AG04449 (cell line): ENCODE measurements at regions not wholly inside any gene's neighbourhood (a gene's known extent, or its start where the extent isn't known, plus 50 kb on each side); places are given as distances from the start of the nearest gene placed in this dataset.

Experiments
- CTCF ChIA-PET: fragments of 350-600 bp; formaldehyde crosslinking; extraction: SDS; loops from one replicate; lab custom pipeline; 2021; ENCODE audit warnings: antibody characterized with exemption; lab: Yijun Ruan, JAX
- POLR2A ChIA-PET: fragments of 400-600, 350-600 bp; formaldehyde crosslinking; extraction: SDS; loops from one replicate; lab custom pipeline; 2020; ENCODE audit warnings: antibody characterized with exemption, inconsistent platforms; lab: Yijun Ruan, JAX
- DNase-seq: peaks from one replicate; pipeline ENCODE4 v3.0.0-alpha.2; 2010; ENCODE audit warnings: low read depth, low spot score
- H3K4me3 ChIP-seq: 2 replicates; pipeline ENCODE4 v1.5.1; 2011; ENCODE audit warnings: low read depth, mild to moderate bottlenecking, control low read depth, low read length
- TF ChIP-seq, protein P1 (sequence below): IDR thresholded peaks from one replicate; pipeline ENCODE4 v1.5.1; 2011; ENCODE audit warnings: mild to moderate bottlenecking, moderate library complexity, low read length, control low read depth, inconsistent platforms; ENCODE audit not compliant: insufficient read depth; ENCODE audit errors: missing control alignments

DNA sequence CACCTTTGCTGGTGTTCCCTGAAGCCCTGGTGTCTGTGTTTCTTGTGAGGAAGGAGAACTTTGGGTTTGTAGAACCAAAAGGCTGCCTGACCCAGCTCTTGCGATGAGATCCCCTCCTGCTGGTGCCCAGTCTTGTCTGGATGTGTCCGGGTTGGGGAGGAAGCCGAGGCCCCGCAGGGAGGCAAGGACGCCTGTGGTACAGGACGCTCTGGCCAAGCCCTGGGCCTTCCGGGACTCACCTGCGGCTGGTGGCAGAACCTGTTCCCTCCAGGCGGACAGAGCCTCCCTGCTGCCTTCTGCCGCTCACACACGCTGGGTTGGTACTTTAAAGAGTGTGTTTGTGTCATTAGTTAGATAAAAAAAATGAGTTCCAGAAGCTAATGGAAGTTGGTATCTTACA is 616.2 kb downstream of the GALR1 start:
- TF ChIP-seq, protein P1, sequence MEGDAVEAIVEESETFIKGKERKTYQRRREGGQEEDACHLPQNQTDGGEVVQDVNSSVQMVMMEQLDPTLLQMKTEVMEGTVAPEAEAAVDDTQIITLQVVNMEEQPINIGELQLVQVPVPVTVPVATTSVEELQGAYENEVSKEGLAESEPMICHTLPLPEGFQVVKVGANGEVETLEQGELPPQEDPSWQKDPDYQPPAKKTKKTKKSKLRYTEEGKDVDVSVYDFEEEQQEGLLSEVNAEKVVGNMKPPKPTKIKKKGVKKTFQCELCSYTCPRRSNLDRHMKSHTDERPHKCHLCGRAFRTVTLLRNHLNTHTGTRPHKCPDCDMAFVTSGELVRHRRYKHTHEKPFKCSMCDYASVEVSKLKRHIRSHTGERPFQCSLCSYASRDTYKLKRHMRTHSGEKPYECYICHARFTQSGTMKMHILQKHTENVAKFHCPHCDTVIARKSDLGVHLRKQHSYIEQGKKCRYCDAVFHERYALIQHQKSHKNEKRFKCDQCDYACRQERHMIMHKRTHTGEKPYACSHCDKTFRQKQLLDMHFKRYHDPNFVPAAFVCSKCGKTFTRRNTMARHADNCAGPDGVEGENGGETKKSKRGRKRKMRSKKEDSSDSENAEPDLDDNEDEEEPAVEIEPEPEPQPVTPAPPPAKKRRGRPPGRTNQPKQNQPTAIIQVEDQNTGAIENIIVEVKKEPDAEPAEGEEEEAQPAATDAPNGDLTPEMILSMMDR = no peak
- CTCF ChIA-PET = no interaction called here
- POLR2A ChIA-PET = no interaction called here

DNA sequence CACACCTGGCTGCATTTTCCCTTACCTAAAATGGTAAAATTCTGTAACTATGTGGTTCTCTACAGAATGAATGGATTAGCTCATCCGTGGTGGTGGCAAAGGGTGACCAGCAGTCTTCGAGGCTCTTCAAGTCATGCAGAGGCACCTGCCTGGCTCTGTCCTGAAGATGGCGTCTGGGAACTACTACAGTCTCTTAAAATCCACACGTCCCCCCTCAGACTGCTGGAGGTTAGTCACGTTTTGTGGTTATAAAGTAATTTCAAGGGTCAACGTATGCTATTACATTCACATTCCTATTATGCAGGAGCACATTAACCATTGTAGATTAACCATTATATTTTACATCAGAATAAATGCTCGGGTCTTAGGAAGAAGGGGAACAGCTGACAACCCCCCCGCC is 616.7 kb downstream of the GALR1 start:
- TF ChIP-seq, protein P1 = no peak
- DNase-seq = no peak
- CTCF ChIA-PET = no interaction called here
- no peak overlapping the region for H3K4me3 ChIP-seq
- POLR2A ChIA-PET = no interaction called here

More for the DNA sequence above, 616.2 kb downstream of the GALR1 start:
- H3K4me3 ChIP-seq = no peak overlapping the region
- DNase-seq = no peak

DNA sequence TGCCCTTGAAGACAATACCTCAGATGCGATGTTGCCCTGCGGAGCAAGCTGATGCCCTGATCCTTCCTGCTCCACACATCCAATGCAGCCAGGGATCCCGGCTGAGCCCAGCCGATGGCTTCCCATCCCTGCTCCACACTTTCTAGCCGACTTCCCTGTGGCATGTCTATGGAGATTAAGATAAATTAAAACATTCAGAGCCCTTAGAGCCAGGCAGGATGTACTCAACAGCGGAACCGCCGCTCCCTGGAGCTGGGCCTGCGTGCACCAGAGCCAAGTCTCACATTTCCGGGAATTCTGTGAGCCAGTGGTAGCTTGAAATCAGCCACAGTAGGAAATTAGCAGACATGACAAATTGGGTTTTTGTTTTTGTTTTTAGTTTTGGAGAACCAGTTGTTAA is 620.6 kb downstream of the GALR1 start:
- TF ChIP-seq, protein P1 = no peak
- ChIA-PET POLR2A (no interaction called here), CTCF (no interaction called here)
- no peak overlapping the region for H3K4me3 ChIP-seq
- DNase-seq = no peak

DNA sequence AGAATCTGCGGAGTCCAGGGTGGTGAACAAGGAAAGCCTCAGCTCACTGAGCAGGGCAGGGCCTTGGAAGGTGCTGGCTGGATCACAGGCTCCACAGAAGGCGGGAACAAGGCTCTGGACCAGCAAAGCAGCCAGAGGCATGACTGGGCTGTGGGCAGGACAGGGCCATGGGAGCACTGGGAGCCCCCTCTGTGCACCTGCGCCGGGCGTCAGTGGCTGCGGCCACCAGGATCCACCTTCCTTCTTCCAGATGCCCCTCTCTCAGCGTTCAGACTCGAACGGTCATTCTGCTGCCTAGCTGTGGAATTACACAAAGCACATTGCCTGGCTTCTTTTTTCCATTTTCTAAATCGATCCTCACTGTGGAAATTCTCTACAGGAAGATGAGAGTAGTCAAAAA is 621.2 kb downstream of the GALR1 start:
- TF ChIP-seq, protein P1 = no peak
- H3K4me3 ChIP-seq = no peak overlapping the region
- ChIA-PET POLR2A (no interaction called here), CTCF (no interaction called here)
- DNase-seq = no peak

DNA sequence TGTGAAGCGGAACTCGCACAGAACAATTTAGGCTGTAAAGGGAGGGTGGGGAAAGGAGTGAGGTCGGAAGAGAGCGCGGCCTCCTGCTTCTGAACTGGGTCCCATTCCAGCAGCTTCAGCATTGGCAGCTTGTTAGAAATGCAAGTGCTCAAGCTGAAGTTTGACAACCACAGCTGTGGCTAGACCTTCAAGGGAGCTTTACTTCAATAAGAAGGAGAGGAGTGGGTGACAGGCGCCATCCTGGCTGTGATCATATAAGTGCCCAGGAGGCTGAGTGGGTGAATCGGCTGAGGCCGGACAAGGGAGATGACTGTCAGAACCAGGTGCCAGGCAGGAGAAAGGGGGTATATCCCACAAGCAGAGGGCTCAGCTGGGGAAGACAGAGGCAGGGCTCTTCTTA is 622.5 kb downstream of the GALR1 start:
- TF ChIP-seq, protein P1 = no peak
- ChIA-PET CTCF (no interaction called here), POLR2A (no interaction called here)
- no peak for DNase-seq
- H3K4me3 ChIP-seq = no peak overlapping the region

DNA sequence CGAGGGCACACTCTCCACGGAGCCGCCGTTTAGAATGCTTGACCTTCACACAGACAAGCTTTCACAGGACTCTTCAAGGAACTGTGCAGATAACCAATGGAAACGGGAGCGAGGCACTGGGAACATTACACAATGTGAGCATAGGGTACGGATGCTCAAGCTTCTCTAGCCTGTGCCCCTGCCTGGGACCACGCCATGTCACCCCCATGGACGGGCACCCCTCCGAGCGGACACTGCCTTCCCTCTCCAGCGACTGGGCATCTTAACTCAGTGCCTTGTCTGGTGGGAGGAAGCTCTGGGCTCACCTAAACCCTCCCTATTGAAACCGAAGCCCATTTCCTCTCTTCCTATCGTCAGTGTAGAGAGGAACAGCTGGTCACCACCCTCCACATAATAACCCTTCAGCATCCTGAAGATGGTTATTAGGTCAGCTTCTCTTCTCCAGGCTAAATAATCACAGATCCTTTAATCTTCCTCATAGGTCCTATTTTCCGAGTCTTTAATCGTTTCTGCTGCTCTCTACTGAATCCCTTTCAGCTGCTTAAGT is 626.7 kb downstream of the GALR1 start:
- TF ChIP-seq, protein P1 = no peak
- DNase-seq = no peak
- ChIA-PET CTCF (no interaction called here), POLR2A (no interaction called here)
- H3K4me3 ChIP-seq = no peak overlapping the region
